ENCODE measurements at regions not wholly inside any gene's neighbourhood (a gene's known extent, or its start where the extent isn't known, plus 50 kb on each side); places are given as distances from the start of the nearest gene placed in this dataset.

DNA sequence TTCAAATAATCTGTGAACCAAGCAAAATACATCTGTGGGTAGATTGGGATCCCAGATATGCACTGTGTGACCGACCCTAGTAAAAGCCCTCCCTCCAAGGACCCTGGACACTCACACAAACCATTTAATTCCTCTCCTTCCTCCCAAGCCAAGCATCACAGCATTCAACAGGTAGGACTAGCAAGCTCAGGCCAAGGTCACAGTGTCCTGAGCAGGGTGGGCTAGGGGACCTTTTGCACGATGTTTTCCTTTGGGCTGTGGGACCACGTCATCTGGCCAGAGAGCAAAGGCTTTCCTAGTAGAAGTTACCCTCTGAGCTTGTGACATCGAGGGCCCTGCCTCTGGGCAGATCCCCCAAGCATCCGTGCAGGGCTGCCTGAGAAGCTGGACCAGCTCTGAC lies 297.6 kb upstream of the ZNF507 start:
- TF ChIP-seq, protein P1, sequence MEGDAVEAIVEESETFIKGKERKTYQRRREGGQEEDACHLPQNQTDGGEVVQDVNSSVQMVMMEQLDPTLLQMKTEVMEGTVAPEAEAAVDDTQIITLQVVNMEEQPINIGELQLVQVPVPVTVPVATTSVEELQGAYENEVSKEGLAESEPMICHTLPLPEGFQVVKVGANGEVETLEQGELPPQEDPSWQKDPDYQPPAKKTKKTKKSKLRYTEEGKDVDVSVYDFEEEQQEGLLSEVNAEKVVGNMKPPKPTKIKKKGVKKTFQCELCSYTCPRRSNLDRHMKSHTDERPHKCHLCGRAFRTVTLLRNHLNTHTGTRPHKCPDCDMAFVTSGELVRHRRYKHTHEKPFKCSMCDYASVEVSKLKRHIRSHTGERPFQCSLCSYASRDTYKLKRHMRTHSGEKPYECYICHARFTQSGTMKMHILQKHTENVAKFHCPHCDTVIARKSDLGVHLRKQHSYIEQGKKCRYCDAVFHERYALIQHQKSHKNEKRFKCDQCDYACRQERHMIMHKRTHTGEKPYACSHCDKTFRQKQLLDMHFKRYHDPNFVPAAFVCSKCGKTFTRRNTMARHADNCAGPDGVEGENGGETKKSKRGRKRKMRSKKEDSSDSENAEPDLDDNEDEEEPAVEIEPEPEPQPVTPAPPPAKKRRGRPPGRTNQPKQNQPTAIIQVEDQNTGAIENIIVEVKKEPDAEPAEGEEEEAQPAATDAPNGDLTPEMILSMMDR (conservative IDR thresholded peaks at IDR 0.05): no peak
- H3K27ac ChIP-seq: no peak overlapping the region

- TF ChIP-seq, protein P1 (conservative IDR thresholded peaks at IDR 0.05): no peak
- H3K27ac ChIP-seq: no peak overlapping the region
Measured at GRCh38 chr19:32053376-32053775, 292.0 kb upstream of the ZNF507 start.

GRCh38 chr19:32053861-32054260 lies 291.5 kb upstream of the ZNF507 start:
- no peak overlapping the region for H3K27ac ChIP-seq
- TF ChIP-seq, protein P1 (conservative IDR thresholded peaks at IDR 0.05): no peak

DNA sequence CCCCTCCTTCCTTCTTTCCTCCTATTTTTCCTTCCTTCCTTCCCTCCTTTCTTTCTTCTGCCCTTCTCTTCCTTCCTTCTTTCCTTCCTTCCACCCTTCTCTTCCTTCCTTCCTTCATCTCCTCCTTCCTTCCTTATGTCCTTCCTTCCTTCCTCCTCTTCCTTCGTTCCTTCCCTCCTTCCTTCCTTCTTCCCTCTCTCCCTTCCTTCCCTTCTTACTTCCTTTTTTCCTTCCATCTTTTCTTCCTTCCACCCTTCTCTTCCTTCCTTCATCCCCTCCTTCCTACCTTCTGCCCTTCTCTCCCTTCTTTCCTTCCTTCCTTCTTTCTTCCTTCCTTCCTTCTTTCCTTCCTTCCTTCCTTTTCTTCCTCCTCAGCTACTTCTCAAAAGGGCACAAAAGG lies 287.3 kb upstream of the ZNF507 start:
- H3K27ac ChIP-seq: no peak overlapping the region
- TF ChIP-seq, protein P1 (conservative IDR thresholded peaks at IDR 0.05): no peak

GRCh38 chr19:32061315-32061714 lies 284.1 kb upstream of the ZNF507 start:
- TF ChIP-seq, protein P1 (conservative IDR thresholded peaks at IDR 0.05): no peak
- no peak overlapping the region for H3K27ac ChIP-seq

GRCh38 chr19:32063601-32064000 lies 281.8 kb upstream of the ZNF507 start:
- no peak overlapping the region for H3K27ac ChIP-seq
- TF ChIP-seq, protein P1 (conservative IDR thresholded peaks at IDR 0.05): no peak

DNA sequence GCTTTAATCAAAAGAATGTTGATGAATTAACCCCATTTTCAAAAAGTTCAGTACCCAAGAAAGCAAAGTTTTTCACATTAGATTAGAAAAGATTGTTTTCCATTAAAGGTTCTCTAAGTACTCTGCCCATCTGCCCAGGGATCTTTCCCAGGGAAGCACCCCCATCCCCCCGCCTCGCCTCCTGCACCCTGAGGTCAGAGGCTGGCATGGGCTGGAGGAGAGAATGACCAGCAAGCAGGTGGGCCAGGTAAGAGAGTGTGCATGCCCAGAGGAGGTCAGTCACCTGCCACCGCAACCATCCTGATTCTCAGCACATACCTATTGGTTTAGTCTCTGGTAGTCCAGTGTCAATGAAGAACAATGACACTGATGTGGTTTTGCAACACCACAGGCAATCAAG lies 279.4 kb upstream of the ZNF507 start:
- TF ChIP-seq, protein P1 (conservative IDR thresholded peaks at IDR 0.05): no peak
- no peak overlapping the region for H3K27ac ChIP-seq

GRCh38 chr19:32067685-32068084 lies 277.7 kb upstream of the ZNF507 start:
- no peak overlapping the region for H3K27ac ChIP-seq
- TF ChIP-seq, protein P1 (conservative IDR thresholded peaks at IDR 0.05): no peak
